HuH-7.5 (cell line): ENCODE measurements at regions not wholly inside any gene's neighbourhood (a gene's known extent, or its start where the extent isn't known, plus 50 kb on each side); places are given as distances from the start of the nearest gene placed in this dataset.
A peak's percentile ranks its signal among the peaks of the same experiment; 100 is the strongest.
"Not testable (repeated sequence)": the region's sequence is repeated elsewhere in the genome, so short reads cannot be mapped to it uniquely, and the experiment has no call there.

Source experiments
- DNase-seq: peaks from one replicate; pipeline ENCODE4 v3.0.0; 2011; ENCODE audit warnings: low spot score

DNA sequence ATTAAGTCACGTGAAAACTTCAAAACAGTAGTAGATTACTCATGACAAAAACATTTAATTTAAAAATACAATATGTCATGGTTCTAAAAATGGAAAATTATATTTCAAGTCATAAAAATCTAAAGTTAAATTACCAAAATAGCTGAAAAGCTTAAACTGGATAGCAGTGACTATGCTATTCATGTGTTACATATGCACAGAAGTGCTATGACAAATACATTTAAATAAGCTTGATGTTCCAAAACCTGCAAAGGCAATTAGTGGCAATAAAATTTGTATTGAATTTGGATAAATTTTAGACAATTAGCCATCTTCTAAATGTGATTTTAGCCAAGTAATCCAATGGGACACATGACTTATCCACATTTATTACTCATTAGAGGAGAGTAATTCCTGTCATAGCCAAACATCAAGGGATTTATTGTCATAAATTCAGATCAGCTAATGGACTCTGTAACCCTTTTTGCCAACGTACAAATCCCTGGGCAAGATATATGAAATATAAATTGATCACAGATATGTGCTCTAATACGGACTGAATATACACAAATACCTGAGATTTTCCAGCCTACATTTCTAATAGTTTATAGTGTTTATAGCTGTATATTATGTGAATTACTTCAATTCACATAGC is 419.4 kb downstream of the ISL1 start:
- DNase-seq: no peak

DNA sequence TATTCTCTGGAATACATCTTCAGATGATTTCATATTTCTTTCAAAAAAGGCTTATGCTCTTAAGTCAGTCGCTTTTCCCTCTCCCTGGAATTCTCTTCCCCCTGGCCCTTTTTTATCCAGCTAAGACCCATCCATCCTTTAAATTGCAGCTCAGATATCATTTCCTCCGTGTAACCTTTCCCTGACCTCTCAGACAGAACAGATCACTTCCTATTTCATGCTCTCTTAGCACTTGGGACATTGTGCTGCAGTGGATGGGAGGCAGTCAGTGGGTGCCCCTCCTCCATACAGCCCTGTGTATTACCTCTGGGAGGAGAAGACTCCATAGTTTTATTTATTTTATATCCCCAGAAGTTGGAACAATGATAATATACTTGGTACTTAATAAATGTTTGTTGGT is 423.4 kb downstream of the ISL1 start:
- no peak for DNase-seq

DNA sequence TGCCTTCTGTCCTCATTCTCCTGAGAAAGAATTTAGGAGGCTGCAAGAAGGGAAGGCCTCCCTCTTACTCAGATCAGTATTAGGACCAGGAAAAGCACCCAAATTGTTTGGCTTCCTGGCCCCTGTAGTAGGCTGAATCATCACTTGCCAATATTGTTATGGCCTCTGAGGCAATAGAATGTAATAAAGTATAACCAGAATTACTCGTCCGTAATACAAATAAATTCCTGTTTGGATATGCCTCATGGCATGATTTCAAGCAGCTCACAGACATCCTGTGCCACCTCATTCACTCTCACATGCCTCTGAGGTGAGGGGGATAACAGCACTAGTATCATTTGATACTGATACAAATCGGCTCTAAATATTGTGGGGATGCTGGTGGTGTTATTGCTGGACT is 427.3 kb downstream of the ISL1 start:
- DNase-seq: no peak

DNA sequence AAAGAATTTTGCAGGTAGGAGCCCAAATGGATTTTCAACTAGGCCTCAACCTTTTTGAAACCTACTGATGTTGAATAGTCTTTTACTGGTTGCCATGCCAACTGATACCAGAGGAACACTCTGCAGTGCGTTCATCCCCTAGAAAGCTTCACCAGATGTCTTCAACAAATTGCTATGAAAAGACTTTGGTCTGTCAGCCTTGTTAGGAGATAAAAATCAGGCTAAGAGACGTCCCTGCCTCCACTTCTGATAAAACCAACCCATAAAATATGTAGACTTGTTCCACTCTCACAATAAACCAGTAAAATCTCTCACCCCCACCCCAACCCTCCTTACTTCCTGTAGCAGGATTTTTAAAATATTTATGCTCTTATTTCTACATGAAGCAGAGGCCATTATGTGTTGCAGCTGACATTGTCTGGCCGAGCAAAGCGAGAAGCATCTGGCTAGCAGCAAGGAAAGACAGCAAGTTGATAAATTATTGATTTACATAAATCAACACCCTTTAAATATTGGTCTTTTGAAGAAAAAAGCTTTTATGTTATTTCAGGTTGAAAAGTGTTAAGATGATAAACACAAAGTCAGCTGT is 428.7 kb downstream of the ISL1 start:
- no peak for DNase-seq

DNA sequence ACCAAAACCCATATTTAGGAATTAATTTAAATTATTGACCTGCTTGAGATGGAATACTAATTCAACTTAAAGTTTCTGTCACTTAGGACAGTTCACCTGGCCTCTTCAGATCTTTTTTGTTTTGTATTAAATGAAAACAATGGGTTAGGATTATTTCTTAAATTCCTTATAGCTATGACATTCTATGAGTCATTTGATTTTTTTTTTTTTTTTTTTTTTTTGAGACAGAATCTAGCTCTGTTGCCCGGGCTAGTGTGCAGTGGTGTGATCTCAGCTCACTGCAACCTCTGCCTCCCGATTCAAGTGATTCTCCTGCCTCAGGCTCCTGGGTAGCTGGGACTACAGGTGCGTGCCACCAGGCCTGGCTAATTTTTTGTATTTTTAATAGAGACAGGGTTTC is 431.6 kb downstream of the ISL1 start:
- DNase-seq: not testable (repeated sequence)

DNA sequence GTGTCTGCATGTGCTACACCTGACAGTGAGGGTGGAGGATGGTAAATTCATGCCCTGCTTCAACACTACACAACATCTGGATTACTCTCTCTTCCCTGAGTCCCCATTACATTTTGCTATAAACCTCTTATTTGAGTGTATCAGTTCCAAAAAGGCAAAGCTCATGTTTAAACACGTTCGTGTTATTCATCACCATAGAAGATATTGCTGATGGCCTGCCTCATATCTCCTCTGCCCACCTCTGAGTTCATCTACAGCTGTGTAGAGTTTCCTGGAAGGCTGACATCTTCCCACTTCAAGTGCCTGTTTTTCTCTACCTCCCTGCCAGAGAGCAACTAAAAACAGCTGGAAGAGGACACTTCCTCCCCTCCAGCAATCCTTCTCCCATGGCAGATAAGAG is 433.2 kb downstream of the ISL1 start:
- DNase-seq: no peak

DNA sequence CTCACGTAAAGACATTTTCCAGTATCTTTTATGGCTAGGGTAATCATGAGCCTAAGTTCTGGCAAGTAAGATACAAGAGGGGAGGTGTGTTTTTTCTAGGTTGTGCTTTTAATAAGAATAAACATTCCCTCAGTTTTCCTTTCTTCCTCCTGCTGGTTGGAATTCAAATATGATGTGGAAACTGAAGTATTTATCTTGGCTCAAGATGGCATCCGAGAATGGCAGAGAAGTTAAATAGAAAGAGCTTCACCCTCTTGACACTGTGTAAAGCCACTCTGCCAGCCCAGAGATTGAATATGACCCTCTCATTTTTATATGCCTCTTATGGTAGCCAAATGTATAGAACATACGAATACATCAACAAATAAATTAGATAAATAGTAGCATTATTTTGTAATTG is 438.4 kb downstream of the ISL1 start:
- no peak for DNase-seq

DNA sequence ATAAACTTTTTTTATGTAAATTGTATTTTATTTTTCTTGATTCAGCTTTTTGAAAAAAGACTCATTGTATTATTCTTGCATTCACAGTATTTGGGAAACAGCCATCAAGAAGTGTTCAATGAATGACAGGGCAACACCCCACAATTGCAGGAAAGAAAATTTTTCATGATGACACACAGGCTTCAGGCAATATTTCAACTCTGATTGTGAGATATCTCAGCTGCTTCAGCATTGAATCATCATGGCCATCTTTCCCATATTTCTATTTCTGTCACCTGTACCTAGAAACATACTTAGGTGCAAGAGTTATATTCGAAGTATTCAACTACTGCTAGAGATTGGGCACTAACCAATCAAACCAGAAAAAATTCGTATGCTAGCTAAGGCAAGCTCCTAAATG is 446.0 kb downstream of the ISL1 start:
- no peak for DNase-seq

DNA sequence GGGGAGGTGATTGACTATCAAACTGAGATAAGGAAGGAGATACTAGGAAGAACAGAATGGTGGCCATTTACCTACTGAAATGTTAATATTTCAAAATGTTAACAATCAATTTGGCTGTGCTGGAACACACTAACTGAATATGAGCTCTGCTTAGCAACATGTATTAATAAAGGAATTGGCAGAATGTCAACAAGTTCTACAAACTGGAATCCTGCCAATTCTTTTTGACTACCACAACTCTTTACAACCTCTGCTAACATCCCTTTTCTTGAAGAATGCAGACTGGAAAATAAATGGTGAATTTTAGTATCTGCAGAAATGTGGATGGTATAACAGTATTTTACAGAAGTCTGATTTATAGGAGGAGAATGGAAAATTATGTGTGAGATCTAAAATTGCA is 446.4 kb downstream of the ISL1 start:
- no peak for DNase-seq

DNA sequence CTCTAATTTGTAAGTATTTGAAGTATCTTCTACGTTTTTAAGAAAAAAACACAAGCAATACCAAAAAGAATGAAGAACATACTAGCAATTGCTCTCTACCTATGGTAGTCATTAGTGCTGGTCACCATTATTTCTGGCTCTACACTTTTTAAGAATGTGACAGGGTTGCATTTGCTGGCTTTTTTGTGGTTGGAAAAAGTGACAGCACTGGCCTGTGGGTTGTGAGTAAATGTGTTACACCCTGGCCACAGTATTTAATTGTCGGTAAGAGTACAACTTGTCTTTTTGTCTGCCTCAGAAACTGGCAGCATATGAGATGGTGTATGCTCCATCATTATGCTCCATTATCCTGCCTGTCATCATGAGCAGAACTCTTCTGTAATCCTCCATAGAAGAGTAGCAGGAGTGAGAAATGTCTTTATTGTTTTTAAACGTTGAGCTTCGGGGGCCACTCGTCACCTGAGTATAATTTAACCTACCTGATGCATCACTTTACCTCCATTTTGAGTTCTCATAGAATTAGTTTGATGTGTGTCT is 449.8 kb downstream of the ISL1 start:
- DNase-seq: no peak

DNA sequence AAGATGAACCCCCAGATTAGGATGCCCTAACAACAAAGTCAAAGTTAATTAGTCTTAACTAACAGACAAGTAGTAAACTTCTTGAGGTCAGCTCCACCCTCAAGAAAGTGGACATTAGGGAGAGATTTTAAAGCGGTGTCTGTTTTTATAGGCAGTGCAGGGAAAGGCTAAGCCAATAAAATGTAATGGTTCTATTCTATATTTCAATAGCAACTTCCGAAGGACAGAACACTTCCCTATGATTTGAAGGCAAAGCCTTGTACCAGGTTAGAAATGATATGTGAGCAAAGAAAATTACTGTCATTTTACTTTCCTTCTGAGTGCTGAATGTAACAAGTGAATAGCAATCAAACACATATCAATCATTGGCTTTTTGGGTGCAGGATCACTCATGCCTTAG is 455.2 kb downstream of the ISL1 start:
- DNase-seq: no peak

DNA sequence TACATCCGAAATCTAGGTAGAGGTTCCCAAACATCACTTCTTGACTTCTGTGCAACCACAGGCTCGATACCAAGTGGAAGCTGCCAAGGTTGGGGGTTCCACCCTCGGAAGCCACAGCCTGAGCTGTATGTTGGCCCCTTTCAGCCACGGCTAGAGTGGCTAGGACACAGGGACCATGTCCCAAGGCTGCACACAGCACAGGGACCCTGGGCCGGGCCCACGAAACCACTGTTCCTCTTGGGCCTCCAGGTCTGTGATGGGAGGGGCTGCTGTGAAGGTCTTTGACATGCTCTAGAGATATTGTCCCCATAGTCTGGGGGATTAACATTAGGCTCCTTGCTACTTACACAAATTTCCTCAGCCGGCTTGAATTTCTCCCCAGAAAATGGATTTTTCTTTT is 460.6 kb downstream of the ISL1 start:
- DNase-seq: no peak

DNA sequence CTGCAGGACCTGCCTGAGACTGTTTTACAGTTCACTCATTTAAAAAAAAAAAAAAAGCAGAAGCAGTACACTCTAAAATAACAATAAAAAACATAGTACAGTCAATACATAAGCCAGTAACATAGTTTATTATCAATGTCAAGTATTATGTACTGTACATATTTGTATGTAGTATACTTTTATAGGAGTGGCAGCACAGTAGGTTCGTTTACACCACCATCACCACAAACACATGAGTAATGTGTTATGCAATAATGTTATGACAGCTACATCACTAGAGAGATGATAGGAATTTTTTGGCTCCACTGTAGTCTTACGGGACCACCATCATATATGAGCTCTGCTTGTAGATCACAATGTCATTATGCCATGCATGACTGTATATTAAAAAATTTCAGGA is 462.8 kb downstream of the ISL1 start:
- no peak for DNase-seq

DNA sequence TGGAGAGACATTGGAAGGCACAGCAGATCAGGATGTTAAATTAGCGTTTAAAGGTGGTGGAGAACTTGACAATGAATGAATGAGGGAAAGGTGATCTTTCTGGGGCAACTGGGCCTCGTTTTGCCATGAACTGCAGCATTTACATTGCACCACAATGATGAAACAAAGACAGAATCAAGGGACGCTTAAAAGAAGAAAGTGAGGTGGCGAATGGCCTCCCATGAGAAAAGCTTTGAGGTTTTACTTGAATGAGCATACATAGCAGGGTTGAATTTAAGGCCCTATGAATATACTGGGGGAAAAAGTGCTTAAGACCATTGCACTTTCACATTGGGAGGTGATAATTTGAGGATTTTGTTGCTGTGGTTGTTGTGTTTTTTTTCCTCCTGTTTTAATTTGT is 476.4 kb downstream of the ISL1 start:
- no peak for DNase-seq

DNA sequence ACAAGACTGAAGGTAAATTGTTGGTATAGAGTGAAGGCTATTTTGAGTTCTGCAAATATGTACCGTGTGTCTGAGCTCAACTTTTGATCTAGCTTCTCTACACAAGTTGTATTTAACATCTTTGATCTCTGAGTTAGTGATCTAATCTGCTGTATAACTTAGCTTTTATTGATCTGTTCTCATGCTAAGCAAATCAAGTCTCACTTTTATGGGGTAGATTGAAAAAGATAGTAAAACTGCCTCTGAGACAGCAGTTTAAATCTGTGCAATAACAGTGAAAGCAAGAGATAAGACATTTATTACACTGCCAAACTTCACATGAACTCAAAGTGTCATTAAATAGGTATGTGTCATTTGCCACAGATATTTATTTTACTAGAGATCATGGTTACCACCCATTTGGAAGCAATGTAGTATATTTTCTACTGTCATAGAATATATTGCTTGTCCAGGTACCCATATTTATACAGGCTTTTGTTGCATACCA is 477.3 kb downstream of the ISL1 start:
- DNase-seq: no peak

DNA sequence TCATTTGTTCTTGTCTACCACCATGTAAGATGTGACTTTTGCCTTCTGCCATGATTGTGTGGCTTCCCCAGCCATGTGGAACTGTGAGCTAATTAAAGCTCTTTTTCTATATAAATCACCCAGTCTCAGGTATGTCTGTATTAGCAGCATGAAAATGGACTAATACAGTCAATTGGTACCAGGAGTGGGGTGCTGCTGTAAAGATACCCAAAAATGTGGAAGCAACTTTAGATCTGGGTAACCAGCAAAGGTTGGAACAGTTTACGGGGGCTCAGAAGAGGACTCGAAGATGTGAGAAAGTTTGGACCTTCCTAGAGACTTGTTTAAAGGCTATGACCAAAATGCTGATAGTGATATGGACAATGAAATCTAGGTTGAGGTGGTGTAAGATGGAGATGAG is 488.9 kb downstream of the ISL1 start:
- DNase-seq: no peak

DNA sequence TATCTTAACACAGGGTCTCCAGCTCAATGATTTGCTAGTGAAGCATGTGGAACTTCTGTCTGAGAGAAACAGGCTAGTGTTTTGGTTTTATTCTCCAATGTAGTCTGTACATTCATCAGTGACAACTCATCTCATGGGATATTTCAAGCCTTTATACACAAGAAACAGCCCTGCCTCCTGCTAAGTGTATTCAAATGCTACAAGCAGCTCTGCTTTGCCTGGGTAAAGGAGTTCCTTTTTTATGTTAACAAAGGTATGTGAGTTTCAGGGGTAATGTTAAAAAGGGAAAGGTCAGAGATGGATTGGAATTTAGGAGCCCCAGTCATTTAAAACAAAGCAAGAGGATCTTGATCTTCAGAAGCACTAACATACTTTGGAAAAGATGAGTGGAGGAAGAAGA is 498.7 kb downstream of the ISL1 start:
- peak; percentile 2 for DNase-seq

DNA sequence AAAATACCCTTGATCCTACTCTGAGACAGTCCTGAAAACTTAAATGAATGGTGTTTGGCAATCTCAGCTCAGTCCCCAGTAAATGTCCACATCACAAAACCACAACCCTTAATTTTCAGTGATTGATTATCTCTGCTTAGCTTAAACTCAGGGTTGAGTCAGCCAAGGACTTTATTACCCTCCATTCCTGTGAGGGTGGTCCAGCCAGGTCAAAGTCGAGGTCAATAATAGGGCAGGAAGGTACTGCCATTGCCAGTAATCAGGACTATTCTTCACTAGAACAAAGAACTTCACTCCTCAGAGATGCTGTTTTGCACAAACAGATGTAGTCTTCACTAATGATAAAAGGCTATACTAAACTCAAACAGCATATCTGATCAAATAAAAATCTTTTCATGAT is 499.4 kb downstream of the ISL1 start:
- DNase-seq: peak; percentile 1

DNA sequence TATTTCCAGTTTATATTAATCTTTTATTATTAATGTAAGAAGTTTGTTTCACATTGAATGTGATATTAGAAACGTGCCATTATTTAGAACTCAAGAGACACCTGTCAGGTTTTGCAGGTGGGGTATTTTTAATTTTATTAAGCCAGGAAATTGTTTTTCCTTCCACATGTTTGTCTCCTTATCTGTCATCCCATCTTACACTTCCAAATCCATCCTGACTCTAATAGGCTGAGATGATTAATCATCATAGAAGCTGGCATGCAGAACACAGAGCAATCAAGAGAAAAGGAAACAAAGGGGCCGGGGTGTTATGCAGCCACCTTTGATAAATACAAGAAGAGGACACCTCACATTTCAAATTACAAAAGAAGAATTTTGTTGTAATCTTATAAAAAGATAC is 506.5 kb downstream of the ISL1 start:
- no peak for DNase-seq

DNA sequence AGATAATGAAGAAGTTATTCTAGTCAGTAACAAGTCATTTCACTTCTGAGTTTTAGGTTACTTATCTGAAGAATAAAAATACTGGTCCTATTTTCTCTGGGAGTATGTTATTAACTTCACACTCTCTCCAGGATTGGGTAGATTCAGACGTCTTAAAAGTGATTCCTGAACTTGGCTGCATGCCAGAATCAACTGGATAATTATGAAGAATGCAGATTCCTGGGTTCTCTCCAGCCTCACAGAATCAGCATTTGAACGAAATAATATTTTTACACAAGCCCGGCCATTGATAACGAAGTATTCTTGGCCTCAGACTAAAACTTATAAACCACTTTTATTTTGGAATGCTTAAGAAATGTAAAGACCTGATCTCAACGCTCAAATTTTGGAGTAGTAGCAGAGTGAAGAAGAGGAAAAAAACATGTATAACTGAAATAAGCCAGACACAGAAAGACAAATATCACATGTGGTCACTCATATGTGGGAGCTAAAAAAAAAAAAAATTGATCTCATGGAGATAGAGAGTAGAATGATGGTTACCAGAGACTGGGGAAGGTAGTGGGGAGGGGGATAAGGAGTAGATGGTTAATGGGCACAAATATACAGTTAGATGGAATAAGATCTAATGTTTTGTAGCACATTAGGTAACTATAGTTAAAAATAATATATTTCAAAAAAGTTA is 507.3 kb downstream of the ISL1 start:
- no peak for DNase-seq

DNA sequence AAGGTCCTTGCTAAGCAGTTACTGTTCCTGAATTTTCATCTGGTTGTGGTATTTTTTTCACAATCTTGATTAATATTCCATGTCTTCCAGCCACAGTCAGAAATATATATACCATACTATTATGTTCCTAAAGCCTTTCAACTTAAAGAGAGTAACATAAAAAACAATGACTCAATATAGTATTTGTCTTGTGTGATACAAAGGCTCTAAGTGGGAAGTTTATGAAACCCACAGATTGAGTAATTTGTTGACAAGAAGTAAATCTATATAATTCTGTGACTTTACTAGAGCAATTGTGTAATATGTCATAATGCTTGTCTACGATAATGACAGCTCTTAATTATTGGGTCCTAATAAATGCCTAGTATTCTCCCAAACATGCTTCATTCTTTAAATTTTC is 509.4 kb downstream of the ISL1 start:
- DNase-seq: no peak

DNA sequence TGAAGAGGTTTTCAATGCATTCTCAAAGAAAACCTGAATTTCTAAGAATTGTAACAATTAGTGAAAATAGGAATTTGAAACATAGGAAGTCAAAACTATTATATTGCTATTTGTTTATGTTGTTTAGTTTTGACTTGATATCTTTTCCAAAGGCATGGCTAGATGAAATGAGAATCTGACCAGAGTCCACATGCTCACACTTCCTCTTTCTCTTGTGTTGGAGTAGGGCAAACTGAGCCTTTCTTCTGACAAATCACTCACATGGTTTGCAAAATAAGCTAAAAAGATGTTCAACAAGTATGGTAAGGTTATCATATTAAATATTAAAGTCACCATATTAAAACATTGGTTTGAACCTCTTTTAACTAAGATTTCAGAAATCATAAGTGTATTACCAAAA is 512.6 kb downstream of the ISL1 start:
- DNase-seq: no peak

DNA sequence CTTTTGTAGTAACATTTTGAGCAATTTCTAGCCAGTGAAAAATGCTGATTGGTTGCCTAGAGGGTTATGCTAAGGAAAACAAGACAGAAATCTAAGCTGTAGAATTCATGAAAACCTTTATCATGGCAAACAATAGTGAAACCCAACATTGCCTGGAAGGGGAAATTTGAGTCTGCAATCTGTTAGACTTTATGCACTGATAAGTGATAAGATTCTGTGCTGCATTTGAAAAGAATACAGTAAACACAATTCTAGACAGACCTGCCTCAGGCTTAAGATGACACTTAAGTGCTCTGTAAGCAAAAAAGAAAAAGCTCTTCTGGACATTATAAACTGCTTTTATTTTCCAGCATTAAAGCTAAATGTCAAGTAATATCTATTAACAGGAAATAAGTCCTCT is 519.3 kb downstream of the ISL1 start:
- DNase-seq: no peak

DNA sequence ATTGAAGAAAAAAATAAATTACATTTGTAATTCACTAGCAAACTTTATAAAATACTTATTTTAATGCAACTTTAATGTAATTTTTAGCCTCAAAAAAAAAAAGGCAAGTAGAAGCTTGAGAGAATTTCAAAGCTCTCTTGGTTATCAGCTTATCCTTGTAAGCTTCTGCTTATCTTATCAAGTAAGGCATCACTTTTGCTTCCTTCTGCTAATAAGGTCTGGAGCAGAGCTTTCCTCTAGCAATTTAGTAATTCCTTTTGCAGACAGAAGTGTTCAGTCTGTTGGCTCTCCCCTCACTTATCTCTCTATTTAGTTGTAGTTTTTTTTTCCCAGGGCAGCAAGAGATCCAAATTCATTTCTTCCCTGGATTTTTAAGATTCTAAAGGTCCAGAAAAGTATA is 525.0 kb downstream of the ISL1 start:
- no peak for DNase-seq
